ENCODE measurements at regions not wholly inside any gene's neighbourhood (a gene's known extent, or its start where the extent isn't known, plus 50 kb on each side); places are given as distances from the start of the nearest gene placed in this dataset.

GRCh38 chr15:58260725-58261267, 122.6 kb downstream of the AQP9 start:
- H3K4me3 ChIP-seq (IDR thresholded peaks at IDR 0.05; ENCODE audit: insufficient read depth, low read depth, low read length): no peak overlapping the region
- TF ChIP-seq, protein P1, sequence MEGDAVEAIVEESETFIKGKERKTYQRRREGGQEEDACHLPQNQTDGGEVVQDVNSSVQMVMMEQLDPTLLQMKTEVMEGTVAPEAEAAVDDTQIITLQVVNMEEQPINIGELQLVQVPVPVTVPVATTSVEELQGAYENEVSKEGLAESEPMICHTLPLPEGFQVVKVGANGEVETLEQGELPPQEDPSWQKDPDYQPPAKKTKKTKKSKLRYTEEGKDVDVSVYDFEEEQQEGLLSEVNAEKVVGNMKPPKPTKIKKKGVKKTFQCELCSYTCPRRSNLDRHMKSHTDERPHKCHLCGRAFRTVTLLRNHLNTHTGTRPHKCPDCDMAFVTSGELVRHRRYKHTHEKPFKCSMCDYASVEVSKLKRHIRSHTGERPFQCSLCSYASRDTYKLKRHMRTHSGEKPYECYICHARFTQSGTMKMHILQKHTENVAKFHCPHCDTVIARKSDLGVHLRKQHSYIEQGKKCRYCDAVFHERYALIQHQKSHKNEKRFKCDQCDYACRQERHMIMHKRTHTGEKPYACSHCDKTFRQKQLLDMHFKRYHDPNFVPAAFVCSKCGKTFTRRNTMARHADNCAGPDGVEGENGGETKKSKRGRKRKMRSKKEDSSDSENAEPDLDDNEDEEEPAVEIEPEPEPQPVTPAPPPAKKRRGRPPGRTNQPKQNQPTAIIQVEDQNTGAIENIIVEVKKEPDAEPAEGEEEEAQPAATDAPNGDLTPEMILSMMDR (conservative IDR thresholded peaks at IDR 0.05; ENCODE audit: low read depth, low read length): no peak
- H2AFZ ChIP-seq (ENCODE audit: low read depth): no peak overlapping the region
- H4K20me1 ChIP-seq (ENCODE audit: insufficient read depth): no peaks in the 10 kb centered on the region
- no peaks in the 10 kb centered on the region for H3K79me2 ChIP-seq (ENCODE audit: insufficient read depth, low read depth)
- no peak overlapping the region for H3K4me2 ChIP-seq
- H3K27me3 ChIP-seq (ENCODE audit: insufficient read depth, low read depth): no peaks in the 10 kb centered on the region
- H3K36me3 ChIP-seq (ENCODE audit: insufficient read depth): no peaks in the 10 kb centered on the region
- no peaks in the 10 kb centered on the region for H3K4me1 ChIP-seq (ENCODE audit: low read depth, poor library complexity, severe bottlenecking)
- H3K27ac ChIP-seq: no peak overlapping the region
- H3K9ac ChIP-seq: no peak overlapping the region

- H3K9ac ChIP-seq: no peak overlapping the region
- H3K4me2 ChIP-seq: no peak overlapping the region
Observed at GRCh38 chr15:58261368-58261767, 123.2 kb downstream of the AQP9 start.

DNA sequence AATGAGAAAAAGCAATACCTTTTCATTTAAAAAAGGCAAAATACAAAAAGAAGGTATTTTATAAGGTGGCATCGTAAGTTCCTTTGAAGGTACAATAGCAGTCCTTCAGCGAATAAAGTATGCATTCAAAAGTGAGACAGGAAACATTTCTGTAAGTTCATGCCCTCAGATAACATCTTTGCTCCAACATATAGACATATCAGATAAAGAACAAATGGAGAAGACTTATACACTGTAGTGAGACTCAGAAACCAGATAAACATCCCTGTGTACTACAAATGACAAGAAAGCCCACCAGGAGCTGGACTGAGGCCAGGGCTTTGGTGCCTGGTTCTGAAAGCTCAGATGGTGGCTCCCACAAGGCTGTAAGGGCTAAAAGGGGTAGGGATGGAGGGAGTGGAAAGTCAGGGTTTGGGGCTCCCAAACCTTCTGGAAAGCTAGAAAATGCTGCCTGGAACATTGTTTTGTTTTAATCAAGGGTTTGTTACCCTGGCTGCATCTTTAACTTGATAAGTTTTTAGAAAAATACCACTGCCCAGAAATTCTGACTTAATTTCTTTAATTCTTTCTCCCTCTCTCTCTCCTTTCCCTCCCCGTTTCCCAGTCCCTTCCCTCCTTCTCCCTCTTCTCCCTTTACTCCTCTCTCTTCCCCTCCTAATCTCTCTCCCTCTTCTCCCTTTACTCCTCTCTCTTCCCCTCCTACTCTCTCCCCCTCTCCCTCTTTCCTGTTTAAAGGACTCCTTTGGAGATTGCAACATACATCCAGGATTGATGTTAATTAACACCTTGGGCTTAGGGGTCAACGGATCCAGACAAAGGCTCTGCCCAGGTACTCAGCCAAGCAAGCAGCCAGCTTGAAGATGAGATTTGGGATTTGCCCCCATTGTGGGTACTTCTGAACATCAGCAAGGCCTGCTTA, 126.1 kb downstream of the AQP9 start:
- Histone ChIP-seq H3K36me3 (ENCODE audit: insufficient read depth) (no peaks in the 10 kb centered on the region), H4K20me1 (ENCODE audit: insufficient read depth) (no peaks in the 10 kb centered on the region), H2AFZ (ENCODE audit: low read depth) (no peak overlapping the region), H3K4me3 (IDR thresholded peaks at IDR 0.05; ENCODE audit: insufficient read depth, low read depth, low read length) (no peak overlapping the region), H3K4me1 (ENCODE audit: low read depth, poor library complexity, severe bottlenecking) (peaks cover 10% of the 10 kb centered on the region), H3K79me2 (ENCODE audit: insufficient read depth, low read depth) (no peaks in the 10 kb centered on the region), H3K27ac (no peak overlapping the region), H3K4me2 (no peak overlapping the region), H3K27me3 (ENCODE audit: insufficient read depth, low read depth) (no peaks in the 10 kb centered on the region), H3K9ac (no peak overlapping the region)
- TF ChIP-seq, protein P1 (conservative IDR thresholded peaks at IDR 0.05; ENCODE audit: low read depth, low read length): no peak

More at GRCh38 chr15:58261368-58261767, 123.2 kb downstream of the AQP9 start:
- H3K4me1 ChIP-seq (ENCODE audit: low read depth, poor library complexity, severe bottlenecking): no peaks in the 10 kb centered on the region
- no peaks in the 10 kb centered on the region for H3K79me2 ChIP-seq (ENCODE audit: insufficient read depth, low read depth)
- H2AFZ ChIP-seq (ENCODE audit: low read depth): no peak overlapping the region
- H4K20me1 ChIP-seq (ENCODE audit: insufficient read depth): no peaks in the 10 kb centered on the region
- H3K4me3 ChIP-seq (IDR thresholded peaks at IDR 0.05; ENCODE audit: insufficient read depth, low read depth, low read length): no peak overlapping the region
- TF ChIP-seq, protein P1 (conservative IDR thresholded peaks at IDR 0.05; ENCODE audit: low read depth, low read length): no peak
- H3K36me3 ChIP-seq (ENCODE audit: insufficient read depth): no peaks in the 10 kb centered on the region
- no peaks in the 10 kb centered on the region for H3K27me3 ChIP-seq (ENCODE audit: insufficient read depth, low read depth)
- H3K27ac ChIP-seq: no peak overlapping the region

GRCh38 chr15:58267051-58267450, 128.9 kb downstream of the AQP9 start:
- no peaks in the 10 kb centered on the region for H3K36me3 ChIP-seq (ENCODE audit: insufficient read depth)
- no peak overlapping the region for H2AFZ ChIP-seq (ENCODE audit: low read depth)
- H3K4me3 ChIP-seq (IDR thresholded peaks at IDR 0.05; ENCODE audit: insufficient read depth, low read depth, low read length): no peak overlapping the region
- no peak overlapping the region for H3K4me2 ChIP-seq
- no peaks in the 10 kb centered on the region for H3K27me3 ChIP-seq (ENCODE audit: insufficient read depth, low read depth)
- H3K79me2 ChIP-seq (ENCODE audit: insufficient read depth, low read depth): no peaks in the 10 kb centered on the region
- TF ChIP-seq, protein P1 (conservative IDR thresholded peaks at IDR 0.05; ENCODE audit: low read depth, low read length): no peak
- H3K9ac ChIP-seq: no peak overlapping the region
- H3K4me1 ChIP-seq (ENCODE audit: low read depth, poor library complexity, severe bottlenecking): peaks cover 23% of the 10 kb centered on the region
- no peaks in the 10 kb centered on the region for H4K20me1 ChIP-seq (ENCODE audit: insufficient read depth)
- H3K27ac ChIP-seq: no peak overlapping the region
